GM21528 (cell line): ENCODE measurements at regions not wholly inside any gene's neighbourhood (a gene's known extent, or its start where the extent isn't known, plus 50 kb on each side); places are given as distances from the start of the nearest gene placed in this dataset.
"Not testable (repeated sequence)": the region's sequence is repeated elsewhere in the genome, so short reads cannot be mapped to it uniquely, and the experiment has no call there.

Source experiments
- ATAC-seq: cut with Tn5 transposase; IDR thresholded peaks from one replicate; pipeline ENCODE4 v1.9.1; 2021; ENCODE audit warnings: mild to moderate bottlenecking, moderate library complexity; ENCODE audit not compliant: unreplicated experiment, low FRiP score

GRCh38 chr7:106583706-106584690 lies 77.0 kb downstream of the CCDC71L start:
- ATAC-seq = no peak

GRCh38 chr7:106583100-106583499 lies 77.9 kb downstream of the CCDC71L start:
- ATAC-seq = no peak

- no peak for ATAC-seq
Measured at GRCh38 chr7:106582365-106582764, 78.6 kb downstream of the CCDC71L start.

- ATAC-seq = not testable (repeated sequence)
Measured at GRCh38 chr7:106579086-106579485, 81.9 kb downstream of the CCDC71L start.

GRCh38 chr7:106575138-106575823 lies 85.7 kb downstream of the CCDC71L start:
- ATAC-seq = no peak

- no peak for ATAC-seq
Measured at GRCh38 chr7:106573738-106574137, 87.2 kb downstream of the CCDC71L start.

GRCh38 chr7:106573125-106573663 lies 87.8 kb downstream of the CCDC71L start:
- ATAC-seq = no peak

- no peak for ATAC-seq
Measured at GRCh38 chr7:106572394-106573124, 88.4 kb downstream of the CCDC71L start.

- no peak for ATAC-seq
Measured at GRCh38 chr7:106571563-106571962, 89.4 kb downstream of the CCDC71L start.

GRCh38 chr7:106570948-106571418 lies 90.0 kb downstream of the CCDC71L start:
- ATAC-seq = no peak

GRCh38 chr7:106570146-106570545 lies 90.8 kb downstream of the CCDC71L start:
- ATAC-seq = no peak

- ATAC-seq = no peak
Measured at GRCh38 chr7:106569500-106569929, 91.4 kb downstream of the CCDC71L start.

GRCh38 chr7:106568680-106569499 lies 92.1 kb downstream of the CCDC71L start:
- ATAC-seq = no peak

- ATAC-seq = no peak
Measured at GRCh38 chr7:106568002-106568679, 92.8 kb downstream of the CCDC71L start.

GRCh38 chr7:106567204-106568001 lies 93.6 kb downstream of the CCDC71L start:
- not testable (repeated sequence) for ATAC-seq

GRCh38 chr7:106566672-106567071 lies 94.3 kb downstream of the CCDC71L start:
- no peak for ATAC-seq

GRCh38 chr7:106566196-106566595 lies 94.8 kb downstream of the CCDC71L start:
- ATAC-seq = no peak

- ATAC-seq = no peak
Measured at GRCh38 chr7:106565428-106565827, 95.5 kb downstream of the CCDC71L start.
